ENCODE measurements at regions not wholly inside any gene's neighbourhood (a gene's known extent, or its start where the extent isn't known, plus 50 kb on each side); places are given as distances from the start of the nearest gene placed in this dataset.

DNA sequence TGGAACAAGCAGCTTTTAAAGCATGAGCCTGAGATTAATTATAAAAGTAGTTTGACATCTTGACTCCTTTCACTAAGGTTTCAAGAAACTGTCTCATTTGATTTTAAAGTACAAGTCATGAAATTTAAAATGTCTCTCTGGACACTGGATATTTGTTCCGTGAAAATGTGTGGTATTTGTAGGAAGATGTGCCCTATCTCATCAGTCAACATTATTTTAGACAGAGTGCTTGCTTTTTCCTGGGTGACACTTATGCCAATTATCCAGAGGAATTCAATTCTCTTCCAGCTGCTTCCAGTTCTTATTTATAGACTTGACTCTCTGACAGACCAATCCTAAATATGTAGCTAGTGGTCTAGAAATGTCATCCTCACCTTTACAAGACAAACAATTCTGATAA, 300.4 kb downstream of the PLA2G4A start:
- H3K27ac ChIP-seq (ENCODE audit: low read depth, low read length), result no peak overlapping the region
- no peaks in the 10 kb centered on the region for H3K4me1 ChIP-seq (ENCODE audit: insufficient read depth, low read length)
- no peak for DNase-seq (ENCODE audit: insufficient read length, low spot score, missing footprints)
- no peaks in the 10 kb centered on the region for H3K9me3 ChIP-seq (ENCODE audit: low read depth, low read length)
- H3K36me3 ChIP-seq (ENCODE audit: insufficient read depth, low read length), result no peaks in the 10 kb centered on the region
- no peaks in the 10 kb centered on the region for H4K20me1 ChIP-seq (ENCODE audit: insufficient read depth, low read length)
- no peak overlapping the region for H3K4me3 ChIP-seq (ENCODE audit: insufficient read depth, low read length)
- TF ChIP-seq, protein P1, sequence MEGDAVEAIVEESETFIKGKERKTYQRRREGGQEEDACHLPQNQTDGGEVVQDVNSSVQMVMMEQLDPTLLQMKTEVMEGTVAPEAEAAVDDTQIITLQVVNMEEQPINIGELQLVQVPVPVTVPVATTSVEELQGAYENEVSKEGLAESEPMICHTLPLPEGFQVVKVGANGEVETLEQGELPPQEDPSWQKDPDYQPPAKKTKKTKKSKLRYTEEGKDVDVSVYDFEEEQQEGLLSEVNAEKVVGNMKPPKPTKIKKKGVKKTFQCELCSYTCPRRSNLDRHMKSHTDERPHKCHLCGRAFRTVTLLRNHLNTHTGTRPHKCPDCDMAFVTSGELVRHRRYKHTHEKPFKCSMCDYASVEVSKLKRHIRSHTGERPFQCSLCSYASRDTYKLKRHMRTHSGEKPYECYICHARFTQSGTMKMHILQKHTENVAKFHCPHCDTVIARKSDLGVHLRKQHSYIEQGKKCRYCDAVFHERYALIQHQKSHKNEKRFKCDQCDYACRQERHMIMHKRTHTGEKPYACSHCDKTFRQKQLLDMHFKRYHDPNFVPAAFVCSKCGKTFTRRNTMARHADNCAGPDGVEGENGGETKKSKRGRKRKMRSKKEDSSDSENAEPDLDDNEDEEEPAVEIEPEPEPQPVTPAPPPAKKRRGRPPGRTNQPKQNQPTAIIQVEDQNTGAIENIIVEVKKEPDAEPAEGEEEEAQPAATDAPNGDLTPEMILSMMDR (IDR thresholded peaks at IDR 0.05; ENCODE audit: extremely low read depth, low read depth, low read length), result no peak
- no peak overlapping the region for H3K4me2 ChIP-seq (ENCODE audit: insufficient read depth, low read length)
- H3K79me2 ChIP-seq (ENCODE audit: insufficient read depth, low read length), result no peaks in the 10 kb centered on the region
- H2AFZ ChIP-seq (ENCODE audit: low read length), result no peak overlapping the region
- no peaks in the 10 kb centered on the region for H3K27me3 ChIP-seq (ENCODE audit: insufficient read depth, low read length)

DNA sequence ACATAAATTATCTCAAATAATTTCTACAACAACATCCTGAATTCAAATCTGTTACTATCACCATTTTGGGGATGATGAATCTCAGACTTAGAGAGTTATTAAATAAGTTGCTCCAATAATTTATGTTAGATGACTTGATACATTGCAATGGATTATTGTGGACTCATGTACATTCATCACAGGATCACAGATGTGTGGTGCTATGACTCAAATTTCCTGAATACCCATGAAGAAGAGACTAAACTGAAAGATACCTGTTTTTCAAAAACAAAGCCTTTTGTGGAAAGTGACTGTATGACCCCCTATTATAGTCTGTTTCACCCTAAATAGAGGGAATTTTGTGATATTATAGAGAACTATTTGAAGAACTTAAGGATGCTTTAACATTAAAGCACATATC, 315.0 kb downstream of the PLA2G4A start:
- TF ChIP-seq, protein P1 (IDR thresholded peaks at IDR 0.05; ENCODE audit: extremely low read depth, low read depth, low read length), result no peak
- H3K4me3 ChIP-seq (ENCODE audit: insufficient read depth, low read length), result no peak overlapping the region
- no peaks in the 10 kb centered on the region for H3K27me3 ChIP-seq (ENCODE audit: insufficient read depth, low read length)
- H2AFZ ChIP-seq (ENCODE audit: low read length), result no peak overlapping the region
- H3K36me3 ChIP-seq (ENCODE audit: insufficient read depth, low read length), result no peaks in the 10 kb centered on the region
- H3K4me1 ChIP-seq (ENCODE audit: insufficient read depth, low read length), result no peaks in the 10 kb centered on the region
- H3K4me2 ChIP-seq (ENCODE audit: insufficient read depth, low read length), result no peak overlapping the region
- H4K20me1 ChIP-seq (ENCODE audit: insufficient read depth, low read length), result no peaks in the 10 kb centered on the region
- DNase-seq (ENCODE audit: insufficient read length, low spot score, missing footprints), result no peak
- no peaks in the 10 kb centered on the region for H3K79me2 ChIP-seq (ENCODE audit: insufficient read depth, low read length)
- no peaks in the 10 kb centered on the region for H3K9me3 ChIP-seq (ENCODE audit: low read depth, low read length)
- no peak overlapping the region for H3K27ac ChIP-seq (ENCODE audit: low read depth, low read length)

DNA sequence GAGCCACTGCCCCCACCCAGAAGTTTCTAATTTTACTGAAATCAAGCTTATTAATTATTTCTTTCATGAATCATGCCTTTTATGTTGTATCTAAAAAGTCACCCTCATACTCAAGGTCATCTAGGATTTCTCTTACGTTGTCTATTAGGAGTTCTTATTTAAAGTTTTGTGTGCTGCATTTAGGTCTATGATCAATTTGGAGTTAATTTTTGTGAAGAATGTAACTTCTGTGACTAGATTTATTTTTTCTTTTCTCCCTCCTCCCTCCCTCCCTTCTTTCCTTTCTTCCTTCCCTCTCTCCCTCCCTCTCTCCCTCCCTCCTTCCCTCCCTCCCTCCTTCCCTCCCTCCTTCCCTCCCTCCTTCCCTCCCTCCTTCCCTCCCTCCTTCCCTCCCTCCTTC, 317.6 kb downstream of the PLA2G4A start:
- no peak for DNase-seq (ENCODE audit: insufficient read length, low spot score, missing footprints)
- H3K4me2 ChIP-seq (ENCODE audit: insufficient read depth, low read length), result no peak overlapping the region

DNA sequence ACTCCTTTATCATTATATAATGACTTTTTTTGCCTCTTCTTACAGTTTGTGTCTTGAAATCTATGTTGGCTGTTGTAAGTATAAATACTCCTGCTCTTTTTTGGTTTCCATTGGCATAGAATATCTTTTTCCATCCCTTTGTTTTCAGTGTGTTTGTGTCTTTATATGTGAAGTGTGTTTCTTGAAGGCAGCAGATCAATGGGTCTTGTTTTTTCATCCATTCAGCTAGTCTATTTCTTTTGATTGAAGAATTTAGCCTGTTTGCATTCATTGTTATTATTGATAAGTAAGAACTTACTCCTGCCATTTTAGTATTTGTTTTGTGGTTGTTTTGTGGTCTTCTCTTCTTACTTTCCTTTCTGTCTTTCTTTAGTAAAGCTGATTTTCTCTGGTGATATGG, 322.8 kb downstream of the PLA2G4A start:
- Histone ChIP-seq H3K27ac (ENCODE audit: low read depth, low read length) (no peak overlapping the region), H3K27me3 (ENCODE audit: insufficient read depth, low read length) (no peaks in the 10 kb centered on the region), H3K4me3 (ENCODE audit: insufficient read depth, low read length) (no peak overlapping the region), H3K9me3 (ENCODE audit: low read depth, low read length) (no peaks in the 10 kb centered on the region), H3K79me2 (ENCODE audit: insufficient read depth, low read length) (no peaks in the 10 kb centered on the region), H2AFZ (ENCODE audit: low read length) (no peak overlapping the region), H3K4me2 (ENCODE audit: insufficient read depth, low read length) (no peak overlapping the region), H4K20me1 (ENCODE audit: insufficient read depth, low read length) (no peaks in the 10 kb centered on the region), H3K36me3 (ENCODE audit: insufficient read depth, low read length) (no peaks in the 10 kb centered on the region), H3K4me1 (ENCODE audit: insufficient read depth, low read length) (no peaks in the 10 kb centered on the region)
- TF ChIP-seq, protein P1 (IDR thresholded peaks at IDR 0.05; ENCODE audit: extremely low read depth, low read depth, low read length), result no peak
- no peak for DNase-seq (ENCODE audit: insufficient read length, low spot score, missing footprints)

More for the DNA sequence above, 317.6 kb downstream of the PLA2G4A start:
- no peaks in the 10 kb centered on the region for H3K4me1 ChIP-seq (ENCODE audit: insufficient read depth, low read length)
- H3K27me3 ChIP-seq (ENCODE audit: insufficient read depth, low read length), result no peaks in the 10 kb centered on the region
- H2AFZ ChIP-seq (ENCODE audit: low read length), result no peak overlapping the region
- no peaks in the 10 kb centered on the region for H3K9me3 ChIP-seq (ENCODE audit: low read depth, low read length)
- H3K27ac ChIP-seq (ENCODE audit: low read depth, low read length), result no peak overlapping the region
- H3K4me3 ChIP-seq (ENCODE audit: insufficient read depth, low read length), result no peak overlapping the region
- H4K20me1 ChIP-seq (ENCODE audit: insufficient read depth, low read length), result no peaks in the 10 kb centered on the region
- H3K36me3 ChIP-seq (ENCODE audit: insufficient read depth, low read length), result no peaks in the 10 kb centered on the region
- TF ChIP-seq, protein P1 (IDR thresholded peaks at IDR 0.05; ENCODE audit: extremely low read depth, low read depth, low read length), result no peak
- no peaks in the 10 kb centered on the region for H3K79me2 ChIP-seq (ENCODE audit: insufficient read depth, low read length)
